HEK293 (cell line): ENCODE measurements at regions not wholly inside any gene's neighbourhood (a gene's known extent, or its start where the extent isn't known, plus 50 kb on each side); places are given as distances from the start of the nearest gene placed in this dataset.

ENCODE experiments used
- PBX3 ChIP-seq: sonication (generic); formaldehyde crosslinking; IDR thresholded peaks from 2 replicates; pipeline ENCODE4 v1.8.1; 2022; ENCODE audit warnings: mild to moderate bottlenecking, moderate library complexity, missing genetic modification reagents
- ZNF19 ChIP-seq: fragments of 450-650 bp; formaldehyde crosslinking; IDR thresholded peaks from 2 replicates; pipeline ENCODE4; 2016; ENCODE audit warnings: missing biosample characterization, missing genetic modification characterization, low read depth
- ZNF248 ChIP-seq: fragments of 450-650 bp; formaldehyde crosslinking; IDR thresholded peaks from 2 replicates; pipeline ENCODE4 v1.5.1; 2017; ENCODE audit warnings: missing biosample characterization, missing genetic modification characterization
- ZNF280C ChIP-seq: fragments of 450-650 bp; formaldehyde crosslinking; IDR thresholded peaks from 2 replicates; pipeline ENCODE4 v1.5.1; 2016; ENCODE audit warnings: missing biosample characterization, missing genetic modification characterization
- ZNF354C ChIP-seq: fragments of 450-650 bp; formaldehyde crosslinking; IDR thresholded peaks from 2 replicates; pipeline ENCODE4 v1.5.1; 2016; ENCODE audit warnings: missing biosample characterization, missing genetic modification characterization, low read depth, borderline replicate concordance
- ZNF416 ChIP-seq: fragments of 450-650 bp; formaldehyde crosslinking; IDR thresholded peaks from 2 replicates; pipeline ENCODE4 v1.5.1; 2016; ENCODE audit warnings: missing biosample characterization, missing genetic modification characterization
- ZNF837 ChIP-seq: fragments of 450-650 bp; formaldehyde crosslinking; IDR thresholded peaks from 2 replicates; pipeline ENCODE4 v1.5.1; 2016; ENCODE audit warnings: missing biosample characterization, missing genetic modification characterization

GRCh38 chr12:102249079-102249841, 51.6 kb upstream of the PMCH start (continued):
- TF ChIP-seq ZNF280C, result no peak
- TF ChIP-seq ZNF248, result no peak
- no peak for TF ChIP-seq PBX3
- no peak for TF ChIP-seq ZNF837 (tag by site-specific recombination)
- TF ChIP-seq ZNF416 (tag by site-specific recombination), result no peak
- no peak for TF ChIP-seq ZNF19 (tag by site-specific recombination)
- no peak for TF ChIP-seq ZNF354C (tag by site-specific recombination)
